ENCODE measurements at regions not wholly inside any gene's neighbourhood (a gene's known extent, or its start where the extent isn't known, plus 50 kb on each side); places are given as distances from the start of the nearest gene placed in this dataset.

DNA sequence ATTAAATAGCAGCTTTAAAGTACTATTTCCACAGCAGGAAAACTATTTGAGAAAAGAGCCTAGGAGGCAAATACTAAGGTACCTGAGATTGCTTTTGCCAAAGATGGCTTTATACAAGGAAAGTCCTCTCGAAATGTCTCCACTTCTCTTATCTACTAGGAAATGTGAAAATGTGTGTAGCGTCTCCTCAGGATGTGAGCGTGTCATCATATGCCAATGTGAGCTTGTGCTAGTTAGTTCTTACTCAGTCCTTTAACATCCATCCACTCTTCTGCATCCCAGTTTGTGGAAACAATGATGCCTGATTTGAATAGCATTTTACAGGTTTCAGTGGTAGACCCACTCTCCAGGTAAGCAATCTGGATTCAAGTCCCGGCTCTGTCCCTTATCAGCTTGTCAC lies 421.0 kb downstream of the DYNC2H1 start:
- no peaks in the 10 kb centered on the region for H3K27me3 ChIP-seq
- 77 to 87% (median 81%) methylated on average over 4 of the region's 4 CpGs for WGBS, 5 donors
- H3K27ac ChIP-seq = no peak overlapping the region
- no peak overlapping the region for H3K4me3 ChIP-seq
- TF ChIP-seq, protein P1, sequence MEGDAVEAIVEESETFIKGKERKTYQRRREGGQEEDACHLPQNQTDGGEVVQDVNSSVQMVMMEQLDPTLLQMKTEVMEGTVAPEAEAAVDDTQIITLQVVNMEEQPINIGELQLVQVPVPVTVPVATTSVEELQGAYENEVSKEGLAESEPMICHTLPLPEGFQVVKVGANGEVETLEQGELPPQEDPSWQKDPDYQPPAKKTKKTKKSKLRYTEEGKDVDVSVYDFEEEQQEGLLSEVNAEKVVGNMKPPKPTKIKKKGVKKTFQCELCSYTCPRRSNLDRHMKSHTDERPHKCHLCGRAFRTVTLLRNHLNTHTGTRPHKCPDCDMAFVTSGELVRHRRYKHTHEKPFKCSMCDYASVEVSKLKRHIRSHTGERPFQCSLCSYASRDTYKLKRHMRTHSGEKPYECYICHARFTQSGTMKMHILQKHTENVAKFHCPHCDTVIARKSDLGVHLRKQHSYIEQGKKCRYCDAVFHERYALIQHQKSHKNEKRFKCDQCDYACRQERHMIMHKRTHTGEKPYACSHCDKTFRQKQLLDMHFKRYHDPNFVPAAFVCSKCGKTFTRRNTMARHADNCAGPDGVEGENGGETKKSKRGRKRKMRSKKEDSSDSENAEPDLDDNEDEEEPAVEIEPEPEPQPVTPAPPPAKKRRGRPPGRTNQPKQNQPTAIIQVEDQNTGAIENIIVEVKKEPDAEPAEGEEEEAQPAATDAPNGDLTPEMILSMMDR (IDR thresholded peaks at IDR 0.05) = no peak
- no peak for TF ChIP-seq EP300 (IDR thresholded peaks at IDR 0.05)
- no peaks in the 10 kb centered on the region for H3K9me3 ChIP-seq
- intact Hi-C loops (cut with DNase I; ENCODE audit: low total_unique reads) = no loop called here
- no peak for DNase-seq
- no peaks in the 10 kb centered on the region for H3K4me1 ChIP-seq
- H3K36me3 ChIP-seq = no peaks in the 10 kb centered on the region

DNA sequence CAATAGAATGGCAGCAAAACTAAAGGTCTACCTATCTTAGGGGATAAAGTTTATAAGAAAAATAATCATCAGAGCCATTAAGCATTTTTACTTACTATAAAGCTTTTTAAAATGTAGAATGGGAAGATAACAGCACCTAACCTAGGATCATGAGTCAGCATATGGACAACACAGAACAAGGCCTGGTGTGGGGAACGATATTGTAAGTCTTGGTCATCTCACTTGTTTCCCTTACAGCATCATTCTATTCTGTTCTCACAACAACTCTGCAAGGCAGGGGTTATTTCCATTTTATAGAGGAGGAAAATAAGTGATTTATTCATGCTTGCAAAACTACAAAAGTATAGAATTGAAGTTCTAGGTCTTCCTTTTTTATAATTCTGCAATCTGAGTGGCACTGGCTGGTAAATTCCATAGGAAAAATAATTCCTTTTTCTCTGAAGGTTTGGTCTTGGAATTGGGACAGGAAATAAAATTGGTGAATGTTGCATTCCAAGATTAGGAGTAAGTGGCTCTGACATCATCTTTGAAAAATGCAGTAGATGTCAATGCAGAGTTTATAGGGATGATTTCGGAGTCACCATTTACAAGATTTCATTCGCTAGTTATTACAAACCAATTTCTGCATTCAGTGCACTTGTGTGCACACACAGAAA lies 423.0 kb downstream of the DYNC2H1 start:
- 84 to 92% (median 89%) methylated on average over 3 of the region's 3 CpGs for WGBS, 5 donors
- H3K4me1 ChIP-seq = no peaks in the 10 kb centered on the region
- intact Hi-C loops (cut with DNase I; ENCODE audit: low total_unique reads) = no loop called here
- no peak overlapping the region for H3K27ac ChIP-seq
- DNase-seq = no peak
- H3K27me3 ChIP-seq = no peaks in the 10 kb centered on the region
- H3K9me3 ChIP-seq = no peaks in the 10 kb centered on the region
- H3K36me3 ChIP-seq = no peaks in the 10 kb centered on the region
- TF ChIP-seq EP300 (IDR thresholded peaks at IDR 0.05) = no peak
- TF ChIP-seq POLR2AphosphoS5 (IDR thresholded peaks at IDR 0.05) = no peak
- TF ChIP-seq, protein P1 (IDR thresholded peaks at IDR 0.05) = no peak
- TF ChIP-seq POLR2A (IDR thresholded peaks at IDR 0.05) = no peak
- no peak overlapping the region for H3K4me3 ChIP-seq

DNA sequence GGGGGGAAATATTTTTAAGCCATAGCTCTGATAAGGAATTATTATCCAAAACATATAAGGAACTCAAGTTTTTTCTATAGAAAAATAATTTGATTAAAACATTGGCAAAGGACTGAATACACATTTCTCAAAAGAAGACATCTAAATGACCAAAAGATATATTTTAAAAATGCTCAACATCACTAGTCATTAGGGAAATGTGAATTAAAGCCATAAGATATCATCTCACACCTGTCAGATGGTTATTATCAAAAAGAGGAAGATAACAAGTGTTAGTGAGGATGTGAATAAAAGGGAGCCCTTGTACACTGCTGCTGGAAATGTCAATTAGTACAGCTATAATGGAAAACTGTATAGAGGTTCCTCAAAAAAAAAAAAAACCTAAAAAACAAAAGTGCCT lies 425.0 kb downstream of the DYNC2H1 start:
- Histone ChIP-seq H3K4me3 (no peak overlapping the region), H3K9me3 (no peaks in the 10 kb centered on the region), H3K27ac (no peak overlapping the region), H3K27me3 (no peaks in the 10 kb centered on the region), H3K36me3 (no peaks in the 10 kb centered on the region), H3K4me1 (no peaks in the 10 kb centered on the region)
- no peak for DNase-seq
- intact Hi-C loops (cut with DNase I; ENCODE audit: low total_unique reads) = no loop called here
- no peak for TF ChIP-seq EP300 (IDR thresholded peaks at IDR 0.05)
- no peak for TF ChIP-seq POLR2AphosphoS5 (IDR thresholded peaks at IDR 0.05)
- TF ChIP-seq POLR2A (IDR thresholded peaks at IDR 0.05) = no peak
- TF ChIP-seq, protein P1 (IDR thresholded peaks at IDR 0.05) = no peak

DNA sequence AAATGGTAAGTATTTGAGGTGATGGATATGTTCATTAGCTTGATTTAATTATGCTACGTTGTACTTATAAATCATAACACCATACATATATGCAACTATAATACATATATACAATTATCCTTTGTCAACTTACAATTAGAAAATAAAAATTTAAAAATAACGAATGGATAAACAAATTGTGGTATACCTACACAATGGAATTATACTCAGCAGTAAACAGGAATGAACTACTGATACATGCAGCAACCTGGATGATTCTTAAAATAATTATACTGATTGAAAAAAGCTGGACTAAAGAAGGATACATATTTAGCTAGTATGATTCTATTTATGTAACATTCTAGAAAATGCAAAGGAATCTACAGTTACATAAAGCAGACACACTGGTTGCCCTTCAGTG lies 425.7 kb downstream of the DYNC2H1 start:
- Histone ChIP-seq H3K4me1 (no peaks in the 10 kb centered on the region), H3K27me3 (no peaks in the 10 kb centered on the region), H3K27ac (no peak overlapping the region), H3K9me3 (no peaks in the 10 kb centered on the region), H3K4me3 (no peak overlapping the region), H3K36me3 (no peaks in the 10 kb centered on the region)
- intact Hi-C loops (cut with DNase I; ENCODE audit: low total_unique reads) = no loop called here
- no peak for TF ChIP-seq POLR2AphosphoS5 (IDR thresholded peaks at IDR 0.05)
- TF ChIP-seq, protein P1 (IDR thresholded peaks at IDR 0.05) = no peak
- no peak for TF ChIP-seq POLR2A (IDR thresholded peaks at IDR 0.05)
- 79 to 91% (median 89%) methylated on average over 2 of the region's 2 CpGs for WGBS, 5 donors
- no peak for DNase-seq

Measured in stomach (tissue), 8 donors.